RWPE2 (cell line): ENCODE measurements at regions not wholly inside any gene's neighbourhood (a gene's known extent, or its start where the extent isn't known, plus 50 kb on each side); places are given as distances from the start of the nearest gene placed in this dataset.

Experiments
- ATAC-seq: fragments of 200-7000 bp; cut with Tn5 transposase; 3 replicates; pipeline ENCODE4 v1.9.1; 2021; ENCODE audit warnings: low read depth
- DNase-seq: peaks from one replicate; pipeline ENCODE4 v3.0.0-alpha.2; 2020; ENCODE audit warnings: low spot score
- H3K27ac ChIP-seq: fragments of 450-650 bp; 2 replicates; pipeline ENCODE4 v1.5.1; 2017; ENCODE audit warnings: mild to moderate bottlenecking; ENCODE audit not compliant: poor library complexity, severe bottlenecking
- H3K27me3 ChIP-seq: fragments of 250-450 bp; sonication (Bioruptor Pico); 2 replicates; pipeline ENCODE4 v1.5.1; 2021; ENCODE audit warnings: mild to moderate bottlenecking, moderate library complexity; ENCODE audit not compliant: insufficient read depth, poor library complexity, severe bottlenecking
- H3K36me3 ChIP-seq: fragments of 250-450 bp; sonication (Bioruptor Pico); 2 replicates; pipeline ENCODE4 v1.5.1; 2020; ENCODE audit warnings: low read depth, mild to moderate bottlenecking, moderate library complexity
- H3K4me1 ChIP-seq: fragments of 250-450 bp; sonication (Bioruptor Pico); 2 replicates; pipeline ENCODE4 v1.5.1; 2021; ENCODE audit warnings: mild to moderate bottlenecking, moderate library complexity; ENCODE audit not compliant: insufficient read depth, poor library complexity, severe bottlenecking
- H3K4me3 ChIP-seq: fragments of 250-450 bp; sonication (Bioruptor Pico); 2 replicates; pipeline ENCODE4 v1.5.1; 2021; ENCODE audit warnings: mild to moderate bottlenecking, moderate library complexity; ENCODE audit not compliant: severe bottlenecking
- H3K9me3 ChIP-seq: fragments of 250-450 bp; sonication (Bioruptor Pico); 2 replicates; pipeline ENCODE4 v1.5.1; 2021; ENCODE audit warnings: mild to moderate bottlenecking, moderate library complexity; ENCODE audit not compliant: severe bottlenecking
- TF ChIP-seq, protein P1 (sequence below): fragments of 450-650 bp; IDR thresholded peaks from one replicate; pipeline ENCODE4 v1.5.1; 2017; ENCODE audit warnings: mild to moderate bottlenecking, moderate library complexity; ENCODE audit not compliant: poor library complexity, severe bottlenecking

- H3K36me3 ChIP-seq: no peaks in the 10 kb centered on the region
- DNase-seq (no peak), ATAC-seq (no peak)
- no peak overlapping the region for H3K4me3 ChIP-seq
- no peaks in the 10 kb centered on the region for H3K9me3 ChIP-seq
- TF ChIP-seq, protein P1, sequence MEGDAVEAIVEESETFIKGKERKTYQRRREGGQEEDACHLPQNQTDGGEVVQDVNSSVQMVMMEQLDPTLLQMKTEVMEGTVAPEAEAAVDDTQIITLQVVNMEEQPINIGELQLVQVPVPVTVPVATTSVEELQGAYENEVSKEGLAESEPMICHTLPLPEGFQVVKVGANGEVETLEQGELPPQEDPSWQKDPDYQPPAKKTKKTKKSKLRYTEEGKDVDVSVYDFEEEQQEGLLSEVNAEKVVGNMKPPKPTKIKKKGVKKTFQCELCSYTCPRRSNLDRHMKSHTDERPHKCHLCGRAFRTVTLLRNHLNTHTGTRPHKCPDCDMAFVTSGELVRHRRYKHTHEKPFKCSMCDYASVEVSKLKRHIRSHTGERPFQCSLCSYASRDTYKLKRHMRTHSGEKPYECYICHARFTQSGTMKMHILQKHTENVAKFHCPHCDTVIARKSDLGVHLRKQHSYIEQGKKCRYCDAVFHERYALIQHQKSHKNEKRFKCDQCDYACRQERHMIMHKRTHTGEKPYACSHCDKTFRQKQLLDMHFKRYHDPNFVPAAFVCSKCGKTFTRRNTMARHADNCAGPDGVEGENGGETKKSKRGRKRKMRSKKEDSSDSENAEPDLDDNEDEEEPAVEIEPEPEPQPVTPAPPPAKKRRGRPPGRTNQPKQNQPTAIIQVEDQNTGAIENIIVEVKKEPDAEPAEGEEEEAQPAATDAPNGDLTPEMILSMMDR: no peak
- no peaks in the 10 kb centered on the region for H3K4me1 ChIP-seq
- H3K27me3 ChIP-seq: no peaks in the 10 kb centered on the region
- H3K27ac ChIP-seq: no peak overlapping the region
Measured at GRCh38 chr11:112785719-112786118, 175.5 kb upstream of the NCAM1 start.

DNA sequence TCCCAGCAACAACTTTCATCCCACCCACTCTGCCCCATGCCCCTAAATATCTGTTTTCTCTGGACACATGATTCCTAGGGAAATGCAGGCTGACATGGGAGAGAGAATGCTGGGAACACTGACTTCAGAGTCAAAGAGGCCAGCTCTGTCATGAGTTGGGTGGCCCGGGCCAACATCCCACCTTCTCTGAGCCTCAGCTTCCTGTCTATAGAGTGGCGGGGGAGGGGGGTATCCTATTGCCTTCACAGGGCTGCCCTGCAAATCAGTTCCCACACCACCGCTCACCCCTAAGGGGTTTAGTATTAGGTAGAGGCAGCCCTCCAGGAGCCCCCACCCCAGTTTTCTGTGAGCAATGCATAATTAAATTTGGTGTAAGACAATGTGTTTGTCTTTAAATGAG is 175.0 kb upstream of the NCAM1 start:
- Histone ChIP-seq H3K36me3 (no peaks in the 10 kb centered on the region), H3K4me3 (no peak overlapping the region), H3K27me3 (no peaks in the 10 kb centered on the region), H3K9me3 (no peaks in the 10 kb centered on the region), H3K27ac (no peak overlapping the region), H3K4me1 (no peaks in the 10 kb centered on the region)
- ATAC-seq (no peak), DNase-seq (no peak)
- TF ChIP-seq, protein P1: no peak

DNA sequence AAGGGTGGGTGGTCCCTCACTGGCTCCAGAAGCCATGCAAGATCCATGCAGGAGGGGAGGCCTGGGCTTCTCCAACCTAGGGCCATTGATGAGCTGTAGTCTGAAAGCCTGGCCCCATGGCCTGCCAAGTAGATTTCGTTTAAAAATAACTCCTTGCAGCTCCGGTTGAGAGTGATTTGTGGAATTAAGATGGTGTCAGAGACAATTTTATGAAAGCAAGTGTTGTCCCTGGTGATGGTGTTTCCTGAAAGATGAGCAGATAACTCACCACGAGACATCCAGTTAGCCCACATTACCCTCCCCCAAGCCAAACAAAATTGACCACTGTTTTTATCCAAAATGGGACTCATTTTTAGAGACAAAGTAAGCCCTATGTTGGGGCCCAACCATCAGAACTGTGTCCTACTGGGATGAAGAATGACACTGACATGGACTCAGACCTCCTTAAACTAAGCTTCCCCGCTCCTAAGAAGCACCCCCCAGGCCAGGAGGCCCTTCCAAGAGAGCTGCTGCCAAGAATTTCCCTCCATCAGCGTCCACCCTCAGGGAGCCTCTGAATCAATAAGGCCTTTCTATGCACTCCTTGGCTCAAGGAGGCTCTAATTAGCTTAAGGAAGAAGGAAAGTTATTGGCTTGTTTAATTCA is 174.2 kb upstream of the NCAM1 start:
- Histone ChIP-seq H3K27ac (no peak overlapping the region), H3K36me3 (no peaks in the 10 kb centered on the region), H3K9me3 (no peaks in the 10 kb centered on the region), H3K4me3 (no peak overlapping the region), H3K4me1 (no peaks in the 10 kb centered on the region), H3K27me3 (no peaks in the 10 kb centered on the region)
- no peak for ATAC-seq
- no peak for DNase-seq
- TF ChIP-seq, protein P1: no peak

DNA sequence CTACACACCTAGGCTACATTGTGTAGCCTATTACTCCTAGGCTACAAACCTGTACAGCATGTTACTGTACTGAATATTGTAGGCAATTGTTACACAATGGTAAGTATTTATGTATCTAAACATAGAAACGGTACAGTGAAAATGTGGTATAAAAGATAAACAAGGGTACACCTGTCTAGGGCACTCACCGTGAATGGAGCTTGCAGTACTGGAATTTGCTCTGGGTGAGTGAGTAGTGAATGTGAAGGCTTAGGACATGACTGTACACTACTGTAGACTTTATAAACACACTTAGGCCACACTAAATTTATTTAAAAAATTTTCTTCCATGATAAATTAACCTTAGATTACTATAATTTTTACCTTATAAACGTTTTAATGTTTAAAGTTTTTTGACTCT is 171.7 kb upstream of the NCAM1 start:
- TF ChIP-seq, protein P1: no peak

GRCh38 chr11:112790286-112790685 is 170.9 kb upstream of the NCAM1 start:
- no peak for ATAC-seq
- TF ChIP-seq, protein P1: no peak
- H3K27me3 ChIP-seq: no peaks in the 10 kb centered on the region

More for the DNA sequence above, 171.7 kb upstream of the NCAM1 start:
- Histone ChIP-seq H3K27ac (no peak overlapping the region), H3K9me3 (no peaks in the 10 kb centered on the region), H3K4me1 (no peaks in the 10 kb centered on the region), H3K27me3 (no peaks in the 10 kb centered on the region), H3K4me3 (no peak overlapping the region), H3K36me3 (no peaks in the 10 kb centered on the region)
- ATAC-seq (no peak), DNase-seq (no peak)

More at GRCh38 chr11:112790286-112790685, 170.9 kb upstream of the NCAM1 start:
- Histone ChIP-seq H3K27ac (no peak overlapping the region), H3K4me3 (no peak overlapping the region), H3K36me3 (no peaks in the 10 kb centered on the region), H3K4me1 (no peaks in the 10 kb centered on the region), H3K9me3 (no peaks in the 10 kb centered on the region)
- DNase-seq: no peak
